IPS-20b (cell line): ENCODE measurements at regions not wholly inside any gene's neighbourhood (a gene's known extent, or its start where the extent isn't known, plus 50 kb on each side); places are given as distances from the start of the nearest gene placed in this dataset.

Experiments used
- H3K27ac ChIP-seq: one replicate; pipeline ENCODE4 v1.5.1; 2013; ENCODE audit warnings: low read length
- H3K27me3 ChIP-seq: 2 replicates; pipeline ENCODE4 v1.6.1; 2013; ENCODE audit warnings: mild to moderate bottlenecking, low read length, inconsistent platforms; ENCODE audit not compliant: insufficient read depth
- H3K36me3 ChIP-seq: 2 replicates; pipeline ENCODE4 v1.6.1; 2013; ENCODE audit warnings: low read depth, mild to moderate bottlenecking, inconsistent platforms, low read length, moderate library complexity; ENCODE audit not compliant: insufficient read depth
- H3K4me1 ChIP-seq: 2 replicates; pipeline ENCODE4 v1.6.1; 2013; ENCODE audit warnings: mild to moderate bottlenecking, control low read depth, inconsistent platforms, low read length, moderate library complexity; ENCODE audit not compliant: insufficient read depth
- H3K4me3 ChIP-seq: 2 replicates; pipeline ENCODE4 v1.5.1; 2013; ENCODE audit warnings: mild to moderate bottlenecking, low read length, inconsistent platforms
- H3K9ac ChIP-seq: 2 replicates; pipeline ENCODE4 v1.6.1; 2013; ENCODE audit warnings: low read depth, mild to moderate bottlenecking, inconsistent platforms, low read length, moderate library complexity
- H3K9me3 ChIP-seq: 2 replicates; pipeline ENCODE4 v1.6.1; 2013; ENCODE audit warnings: mild to moderate bottlenecking, low read depth, low read length, inconsistent platforms; ENCODE audit not compliant: insufficient read depth

DNA sequence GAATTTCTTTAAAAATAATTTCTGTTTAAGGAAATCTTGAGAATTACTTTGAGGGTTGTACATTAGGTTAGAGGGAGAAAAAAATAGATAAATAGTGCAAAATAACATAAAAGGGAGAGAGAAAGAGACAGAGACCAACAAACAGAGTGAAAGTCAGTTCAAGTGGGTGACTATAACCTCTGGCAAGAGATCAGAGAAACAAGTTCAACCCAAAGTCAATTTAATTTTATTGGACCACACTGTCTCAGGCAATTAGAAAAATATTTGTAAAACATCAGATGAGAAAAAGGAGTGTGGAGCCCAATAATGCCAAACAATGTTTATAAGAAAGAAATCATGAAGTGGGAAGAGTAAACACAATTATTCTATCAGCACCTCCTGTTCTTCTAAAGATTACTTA, 143.5 kb upstream of the GYPA start:
- Histone ChIP-seq H3K27ac (no peak overlapping the region), H3K4me1 (no peaks in the 10 kb centered on the region), H3K9ac (no peak overlapping the region), H3K4me3 (no peak overlapping the region), H3K9me3 (no peaks in the 10 kb centered on the region), H3K27me3 (no peaks in the 10 kb centered on the region), H3K36me3 (no peaks in the 10 kb centered on the region)

DNA sequence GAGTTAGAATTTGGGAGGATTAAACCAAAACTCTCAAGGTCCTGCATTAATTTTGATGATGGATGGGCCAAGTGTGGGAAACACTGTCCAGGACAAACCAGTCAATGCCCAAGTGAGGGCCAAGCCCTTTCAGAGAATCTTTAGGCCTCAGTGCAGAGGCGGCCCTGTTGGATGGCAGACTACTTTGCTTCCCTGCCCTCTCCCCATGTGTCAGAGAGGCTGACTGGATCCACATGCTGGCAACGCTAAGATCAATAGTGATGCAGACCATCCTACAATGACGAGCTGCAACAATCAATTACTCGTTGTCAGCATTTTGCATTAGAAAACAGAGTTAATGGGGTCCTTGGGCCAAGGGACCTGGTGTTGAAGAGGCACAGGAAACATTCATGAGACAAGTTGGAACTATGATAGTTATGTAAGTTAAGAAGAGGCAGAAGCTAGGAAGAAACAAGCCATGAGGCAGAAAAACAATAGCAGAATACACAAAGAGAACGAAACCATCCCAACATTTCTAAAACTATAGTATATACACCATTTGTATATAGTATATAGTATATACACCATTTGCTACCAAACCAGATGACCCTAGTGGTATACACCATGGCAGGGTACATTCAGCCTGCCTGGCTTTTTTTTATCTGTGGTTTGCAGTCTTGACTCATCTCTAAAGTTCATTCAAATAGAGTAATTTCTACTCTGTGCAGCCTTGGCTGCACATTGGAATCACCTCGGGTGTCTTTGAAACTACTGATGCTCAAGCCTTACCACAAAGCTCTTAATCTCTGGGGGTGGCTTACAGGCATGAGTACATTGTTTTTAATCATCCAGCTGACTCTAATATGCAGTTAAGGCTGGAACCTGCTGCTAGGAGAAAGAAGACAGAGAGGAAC, 147.7 kb upstream of the GYPA start:
- Histone ChIP-seq H3K27me3 (no peaks in the 10 kb centered on the region), H3K4me3 (no peak overlapping the region), H3K9me3 (no peaks in the 10 kb centered on the region), H3K9ac (no peak overlapping the region), H3K4me1 (no peaks in the 10 kb centered on the region), H3K36me3 (no peaks in the 10 kb centered on the region), H3K27ac (no peak overlapping the region)

DNA sequence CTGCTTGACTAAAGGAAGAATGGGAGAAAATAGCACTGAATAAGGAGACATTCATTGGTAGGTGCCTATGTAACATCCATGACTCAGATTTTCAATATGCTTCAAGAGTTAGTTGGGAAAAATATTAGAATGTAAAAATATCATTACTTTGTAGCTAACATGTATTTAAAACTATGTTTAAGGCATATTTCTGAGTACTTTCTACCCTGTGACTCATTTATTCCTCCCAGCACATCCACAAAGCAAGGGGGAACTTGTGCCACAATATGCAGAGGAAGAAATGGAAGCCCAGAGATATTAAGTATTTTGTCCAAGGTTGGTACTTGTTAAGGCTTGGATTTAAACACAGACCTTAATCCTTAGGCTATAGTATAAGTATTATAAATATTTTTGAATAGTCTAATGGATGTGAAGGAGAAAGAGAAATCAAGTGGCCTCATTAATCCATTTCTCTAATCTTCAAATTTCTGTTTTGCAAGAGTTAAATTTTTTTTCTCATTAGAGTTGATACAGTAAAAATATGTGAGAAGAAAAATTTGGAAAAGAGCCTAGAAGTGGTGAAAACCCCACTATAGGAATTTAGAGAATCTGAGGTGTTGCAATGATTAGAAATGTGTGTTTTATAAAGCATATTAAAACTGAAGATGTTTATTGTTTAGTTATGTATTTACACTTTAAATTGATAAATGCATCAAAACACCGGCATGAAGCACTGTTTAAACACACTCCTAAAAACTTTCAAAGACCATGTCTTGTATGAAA, 149.3 kb upstream of the GYPA start:
- no peak overlapping the region for H3K4me3 ChIP-seq
- no peaks in the 10 kb centered on the region for H3K4me1 ChIP-seq
- H3K9me3 ChIP-seq, result no peaks in the 10 kb centered on the region
- no peaks in the 10 kb centered on the region for H3K27me3 ChIP-seq
- no peaks in the 10 kb centered on the region for H3K36me3 ChIP-seq
- no peak overlapping the region for H3K27ac ChIP-seq
- no peak overlapping the region for H3K9ac ChIP-seq

DNA sequence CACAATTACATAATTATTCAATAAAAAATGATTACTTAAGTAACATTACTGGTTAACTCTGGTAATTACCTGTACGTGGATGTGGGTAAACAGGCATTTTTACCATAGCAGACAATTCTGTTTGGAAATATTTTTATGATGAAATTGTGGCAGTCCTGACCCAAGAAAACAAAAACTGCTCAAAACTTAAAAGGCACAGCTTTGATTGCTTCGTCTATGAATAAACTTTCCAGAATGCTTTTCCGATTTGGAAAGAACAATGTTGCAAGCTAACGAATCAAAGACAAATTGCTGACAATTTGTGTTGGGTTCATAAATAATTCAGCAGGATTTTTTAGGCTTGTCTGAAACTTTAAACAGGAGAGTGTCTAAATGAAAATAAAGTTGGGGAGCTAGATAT, 150.6 kb upstream of the GYPA start:
- Histone ChIP-seq H3K27ac (no peak overlapping the region), H3K27me3 (no peaks in the 10 kb centered on the region), H3K36me3 (no peaks in the 10 kb centered on the region), H3K4me3 (no peak overlapping the region), H3K4me1 (no peaks in the 10 kb centered on the region), H3K9me3 (no peaks in the 10 kb centered on the region), H3K9ac (no peak overlapping the region)

DNA sequence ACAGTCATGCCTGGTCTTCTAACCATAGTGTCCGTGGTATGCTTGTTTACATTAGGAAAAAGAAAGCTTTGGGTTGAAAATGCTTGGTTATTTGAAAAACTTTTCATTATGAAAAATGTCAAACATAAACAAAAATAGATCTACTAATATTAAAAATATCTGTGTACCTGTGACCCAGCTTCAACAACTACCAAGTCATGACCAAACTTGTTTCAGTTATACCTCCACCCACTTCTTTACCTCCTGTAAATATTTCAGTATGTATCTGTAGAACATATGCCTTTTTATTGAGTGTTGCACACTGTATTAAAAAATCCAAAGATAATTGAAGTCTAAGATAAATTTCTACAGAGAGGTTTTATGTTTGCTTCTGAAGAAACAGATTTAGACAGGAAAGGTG, 153.7 kb upstream of the GYPA start:
- Histone ChIP-seq H3K27me3 (no peaks in the 10 kb centered on the region), H3K27ac (no peak overlapping the region), H3K9ac (no peak overlapping the region), H3K4me3 (no peak overlapping the region), H3K36me3 (no peaks in the 10 kb centered on the region), H3K9me3 (no peaks in the 10 kb centered on the region), H3K4me1 (no peaks in the 10 kb centered on the region)

DNA sequence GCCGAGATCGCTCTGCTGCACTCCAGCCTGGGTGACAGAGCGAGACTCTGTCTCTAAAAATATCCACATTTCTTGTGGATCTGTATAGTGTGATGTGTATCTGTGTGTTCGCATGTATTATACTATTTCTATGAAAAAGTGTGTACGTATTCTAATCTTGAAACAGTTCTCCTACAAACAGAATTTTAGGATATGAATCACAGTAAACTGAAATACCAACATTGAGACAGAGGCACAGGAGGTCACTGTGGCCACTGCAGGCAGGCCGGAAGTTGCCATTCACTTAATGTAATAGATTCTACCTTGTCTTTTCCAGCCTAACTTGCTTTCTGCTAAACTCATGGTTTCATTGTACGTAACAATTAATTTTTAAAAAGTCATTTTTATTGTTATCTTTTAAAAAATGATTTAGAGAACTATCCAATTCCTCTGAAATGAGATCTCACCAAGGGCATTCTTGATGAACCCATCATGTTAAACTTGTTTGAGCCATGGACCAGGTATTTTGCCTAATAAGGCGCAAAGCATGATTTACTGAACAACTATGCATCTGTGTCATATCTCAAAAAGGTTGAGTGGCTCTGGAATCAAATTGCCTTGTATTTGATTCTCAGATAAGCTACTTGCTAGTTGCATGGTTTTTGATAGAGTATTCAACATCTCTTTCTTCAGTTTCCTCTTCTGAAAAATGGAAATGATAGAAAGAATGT, 154.9 kb upstream of the GYPA start:
- Histone ChIP-seq H3K36me3 (no peaks in the 10 kb centered on the region), H3K9me3 (no peaks in the 10 kb centered on the region), H3K4me1 (no peaks in the 10 kb centered on the region), H3K27me3 (no peaks in the 10 kb centered on the region), H3K9ac (no peak overlapping the region), H3K4me3 (no peak overlapping the region), H3K27ac (no peak overlapping the region)

DNA sequence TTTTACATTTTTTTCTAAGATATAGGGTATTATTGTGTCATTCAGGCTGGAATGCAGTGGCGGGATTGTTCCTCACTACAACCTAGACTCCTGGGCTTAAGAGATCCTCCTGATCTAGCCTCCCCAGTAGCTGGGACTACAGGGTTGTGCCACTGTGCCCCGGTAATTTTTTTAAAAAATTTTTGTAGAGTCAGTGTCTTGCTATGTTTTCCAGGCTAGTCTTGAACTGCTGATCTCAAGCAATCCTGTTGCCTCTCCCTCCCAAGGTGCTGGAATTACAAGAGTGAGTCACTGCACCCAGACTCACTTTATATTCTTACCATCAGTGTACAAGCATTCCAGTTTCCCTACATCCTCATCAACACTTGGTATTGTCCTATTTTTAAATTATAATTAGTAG, 156.4 kb upstream of the GYPA start:
- Histone ChIP-seq H3K9ac (no peak overlapping the region), H3K36me3 (no peaks in the 10 kb centered on the region), H3K27me3 (no peaks in the 10 kb centered on the region), H3K27ac (no peak overlapping the region), H3K9me3 (no peaks in the 10 kb centered on the region), H3K4me3 (no peak overlapping the region), H3K4me1 (no peaks in the 10 kb centered on the region)

DNA sequence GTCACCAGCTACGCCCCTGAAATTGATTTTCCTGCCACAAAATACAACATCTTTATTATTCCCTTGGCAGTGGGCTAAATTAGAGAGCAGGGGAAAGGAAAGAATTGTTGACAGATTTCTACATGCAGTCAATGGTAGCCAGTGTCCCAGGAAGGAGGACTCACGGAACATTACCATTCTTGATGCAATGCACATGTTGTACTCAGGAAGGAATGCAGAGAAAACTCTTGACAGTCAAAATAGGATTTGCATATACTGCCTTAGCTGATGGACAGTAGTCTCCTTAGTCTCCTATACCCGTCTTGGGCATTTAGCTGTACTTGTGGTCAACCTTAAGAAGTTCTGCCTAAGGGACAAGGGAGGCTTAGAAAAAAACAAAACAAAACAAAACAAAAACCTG, 158.0 kb upstream of the GYPA start:
- H3K4me3 ChIP-seq, result no peak overlapping the region
- no peak overlapping the region for H3K27ac ChIP-seq
- H3K9ac ChIP-seq, result no peak overlapping the region
- no peaks in the 10 kb centered on the region for H3K27me3 ChIP-seq
- H3K4me1 ChIP-seq, result no peaks in the 10 kb centered on the region; the same call in 1 of the 2 replicates
- H3K36me3 ChIP-seq, result no peaks in the 10 kb centered on the region
- H3K9me3 ChIP-seq, result no peaks in the 10 kb centered on the region

DNA sequence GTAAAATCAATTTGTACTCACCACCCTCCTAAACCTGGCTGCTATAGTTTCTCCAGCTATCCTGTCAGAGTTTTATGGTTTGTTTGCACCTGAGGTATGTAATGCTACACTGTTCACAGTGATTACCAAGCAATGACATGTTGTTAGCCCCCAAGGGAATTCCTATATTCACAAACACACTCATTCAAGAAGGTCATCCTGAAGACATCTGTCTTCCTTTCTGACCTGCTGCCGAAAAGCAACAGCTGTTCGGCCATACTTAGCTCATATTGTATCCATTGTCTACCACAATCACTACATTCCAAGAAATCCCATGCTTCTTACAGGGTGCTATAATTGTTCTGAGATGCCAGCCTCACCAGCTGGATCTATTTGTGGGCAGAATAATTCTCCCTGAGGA, 160.1 kb upstream of the GYPA start:
- Histone ChIP-seq H3K36me3 (no peaks in the 10 kb centered on the region), H3K9ac (no peak overlapping the region), H3K4me1 (no peaks in the 10 kb centered on the region; the same call in 1 of the 2 replicates), H3K4me3 (no peak overlapping the region), H3K27me3 (no peaks in the 10 kb centered on the region), H3K27ac (no peak overlapping the region), H3K9me3 (no peaks in the 10 kb centered on the region)

DNA sequence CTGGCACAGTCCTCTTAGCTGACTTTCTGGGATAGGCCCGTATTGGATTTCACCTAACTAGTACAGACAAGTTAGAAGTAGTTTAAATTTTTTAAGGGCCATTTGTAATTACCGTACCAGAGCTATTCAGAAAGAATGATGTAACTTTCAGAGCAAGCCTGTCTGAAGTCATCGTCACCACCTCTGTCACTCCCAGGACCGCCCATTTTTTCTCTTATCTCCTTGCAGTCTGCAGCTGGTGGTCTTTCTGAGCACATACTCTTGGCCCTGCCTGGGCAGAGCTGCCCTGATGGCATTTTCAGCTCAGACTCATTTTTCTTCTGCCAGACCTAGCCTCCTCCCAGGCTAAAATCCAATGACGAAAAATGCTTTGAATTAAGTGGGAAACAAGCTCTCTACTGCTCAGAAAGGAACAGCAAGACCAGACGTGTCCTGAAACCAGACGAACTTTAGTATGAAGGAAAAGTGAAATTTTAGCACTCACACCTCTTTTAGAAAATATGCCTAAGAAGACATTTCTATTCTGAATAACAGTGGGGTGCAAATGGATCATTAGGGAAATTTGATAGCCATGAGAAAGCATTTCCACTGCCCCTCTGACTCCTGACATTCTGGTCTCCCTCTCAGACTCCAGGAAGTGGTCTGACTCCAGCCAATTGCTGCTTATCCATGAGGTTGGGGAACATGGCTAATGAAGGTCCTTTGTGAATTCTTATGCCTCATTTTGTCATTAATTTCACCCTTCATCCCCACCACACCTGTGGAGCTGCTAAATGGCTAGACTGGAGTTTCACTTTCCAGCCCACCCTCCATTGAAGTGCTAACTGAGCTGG, 162.4 kb upstream of the GYPA start:
- no peaks in the 10 kb centered on the region for H3K36me3 ChIP-seq
- H3K27ac ChIP-seq, result no peak overlapping the region
- H3K27me3 ChIP-seq, result no peaks in the 10 kb centered on the region
- no peaks in the 10 kb centered on the region for H3K9me3 ChIP-seq
- no peak overlapping the region for H3K9ac ChIP-seq
- no peak overlapping the region for H3K4me3 ChIP-seq
- H3K4me1 ChIP-seq, result no peaks in the 10 kb centered on the region; the same call in 1 of the 2 replicates

DNA sequence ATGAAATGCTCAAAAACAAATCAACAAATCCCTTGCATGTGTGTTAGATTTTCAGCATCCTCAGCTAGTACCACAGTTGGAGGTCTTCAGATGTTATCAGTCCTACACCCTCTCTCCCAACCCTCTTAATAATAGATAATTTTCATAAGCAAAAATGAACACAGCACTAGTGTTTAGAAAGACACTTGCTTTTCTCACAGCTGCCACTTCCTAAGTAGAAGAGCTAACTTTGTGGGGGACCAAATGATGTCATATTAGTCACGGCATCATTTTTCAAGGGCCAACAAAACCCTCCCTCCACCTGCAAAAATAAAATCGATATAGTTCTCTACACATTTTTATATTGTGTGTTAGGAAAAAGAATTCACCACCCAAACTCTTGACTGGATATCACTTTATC, 163.5 kb upstream of the GYPA start:
- no peaks in the 10 kb centered on the region for H3K9me3 ChIP-seq
- H3K27ac ChIP-seq, result no peak overlapping the region
- H3K4me3 ChIP-seq, result no peak overlapping the region
- no peaks in the 10 kb centered on the region for H3K36me3 ChIP-seq
- no peaks in the 10 kb centered on the region for H3K27me3 ChIP-seq
- no peak overlapping the region for H3K9ac ChIP-seq
- no peaks in the 10 kb centered on the region; the same call in 1 of the 2 replicates for H3K4me1 ChIP-seq
